Osteoblast (primary cell): ENCODE measurements at regions not wholly inside any gene's neighbourhood (a gene's known extent, or its start where the extent isn't known, plus 50 kb on each side); places are given as distances from the start of the nearest gene placed in this dataset.

Experiments
- DNase-seq: peaks from one replicate; pipeline ENCODE4 v3.0.0; 2011; ENCODE audit warnings: low spot score, mixed read lengths; ENCODE audit not compliant: insufficient read length; ENCODE audit errors: missing footprints
- H2AFZ ChIP-seq: 2 replicates; pipeline ENCODE4 v1.6.0; 2011; ENCODE audit warnings: mild to moderate bottlenecking, low read length
- H3K27ac ChIP-seq: 2 replicates; pipeline ENCODE4 v1.5.1; 2011; ENCODE audit warnings: mild to moderate bottlenecking, low read depth, low read length, moderate library complexity
- H3K27me3 ChIP-seq: 2 replicates; pipeline ENCODE4 v1.6.0; 2012; ENCODE audit warnings: mild to moderate bottlenecking, control low read depth, inconsistent platforms, low read length, moderate library complexity; ENCODE audit not compliant: insufficient read depth
- H3K36me3 ChIP-seq: 2 replicates; pipeline ENCODE4 v1.5.1; 2011; ENCODE audit warnings: mild to moderate bottlenecking, low read length, control low read depth, moderate library complexity; ENCODE audit not compliant: insufficient read depth
- H3K4me1 ChIP-seq: 2 replicates; pipeline ENCODE4 v1.5.1; 2011; ENCODE audit warnings: mild to moderate bottlenecking, low read length, control low read depth, moderate library complexity; ENCODE audit not compliant: insufficient read depth
- H3K4me2 ChIP-seq: 2 replicates; pipeline ENCODE4 v1.6.0; 2011; ENCODE audit warnings: mild to moderate bottlenecking, low read length; ENCODE audit not compliant: insufficient read depth
- H3K4me3 ChIP-seq: fragments of 200-600 bp; sonication (generic); 3 replicates; pipeline ENCODE4 v1.5.1; 2012; ENCODE audit warnings: mild to moderate bottlenecking, low read length, inconsistent platforms; ENCODE audit not compliant: insufficient read depth
- H3K79me2 ChIP-seq: 2 replicates; pipeline ENCODE4 v1.6.0; 2012; ENCODE audit warnings: mild to moderate bottlenecking, low read length, control low read depth, inconsistent platforms; ENCODE audit not compliant: insufficient read depth
- H3K9me3 ChIP-seq: 2 replicates; pipeline ENCODE4 v1.5.1; 2011; ENCODE audit warnings: low read depth, low read length, control low read depth
- H4K20me1 ChIP-seq: 2 replicates; pipeline ENCODE4 v1.6.0; 2012; ENCODE audit warnings: mild to moderate bottlenecking, low read length, control low read depth; ENCODE audit not compliant: insufficient read depth
- TF ChIP-seq, protein P1 (sequence below): IDR thresholded peaks from 2 replicates; pipeline ENCODE4 v1.5.1; 2011; ENCODE audit warnings: mild to moderate bottlenecking, low read depth, low read length, moderate library complexity; ENCODE audit errors: extremely low read depth

DNA sequence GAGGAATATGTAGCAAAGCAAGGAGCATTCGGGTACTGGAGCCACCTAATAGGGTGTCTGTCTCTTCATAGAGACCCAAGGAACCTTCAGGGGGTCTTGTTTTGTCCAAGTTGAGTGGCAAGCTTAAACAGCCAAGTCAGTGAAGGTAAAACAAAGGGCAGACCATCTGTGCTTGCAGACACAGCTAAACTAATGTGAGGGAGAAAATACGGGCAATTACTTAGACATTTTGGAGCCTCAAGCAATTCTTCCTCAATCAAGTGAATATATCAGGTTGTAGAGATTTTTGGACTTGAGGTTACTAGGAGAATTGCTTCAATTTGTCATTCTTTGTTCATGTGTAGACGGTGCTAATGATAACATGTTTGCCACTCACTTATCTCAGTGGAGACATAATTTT is 148.2 kb upstream of the ARHGAP20 start:
- no peak overlapping the region for H3K4me3 ChIP-seq
- TF ChIP-seq, protein P1, sequence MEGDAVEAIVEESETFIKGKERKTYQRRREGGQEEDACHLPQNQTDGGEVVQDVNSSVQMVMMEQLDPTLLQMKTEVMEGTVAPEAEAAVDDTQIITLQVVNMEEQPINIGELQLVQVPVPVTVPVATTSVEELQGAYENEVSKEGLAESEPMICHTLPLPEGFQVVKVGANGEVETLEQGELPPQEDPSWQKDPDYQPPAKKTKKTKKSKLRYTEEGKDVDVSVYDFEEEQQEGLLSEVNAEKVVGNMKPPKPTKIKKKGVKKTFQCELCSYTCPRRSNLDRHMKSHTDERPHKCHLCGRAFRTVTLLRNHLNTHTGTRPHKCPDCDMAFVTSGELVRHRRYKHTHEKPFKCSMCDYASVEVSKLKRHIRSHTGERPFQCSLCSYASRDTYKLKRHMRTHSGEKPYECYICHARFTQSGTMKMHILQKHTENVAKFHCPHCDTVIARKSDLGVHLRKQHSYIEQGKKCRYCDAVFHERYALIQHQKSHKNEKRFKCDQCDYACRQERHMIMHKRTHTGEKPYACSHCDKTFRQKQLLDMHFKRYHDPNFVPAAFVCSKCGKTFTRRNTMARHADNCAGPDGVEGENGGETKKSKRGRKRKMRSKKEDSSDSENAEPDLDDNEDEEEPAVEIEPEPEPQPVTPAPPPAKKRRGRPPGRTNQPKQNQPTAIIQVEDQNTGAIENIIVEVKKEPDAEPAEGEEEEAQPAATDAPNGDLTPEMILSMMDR, result no peak
- no peak for DNase-seq
- no peaks in the 10 kb centered on the region for H3K9me3 ChIP-seq
- no peaks in the 10 kb centered on the region for H3K27me3 ChIP-seq
- no peak overlapping the region for H3K27ac ChIP-seq
- H3K36me3 ChIP-seq, result no peaks in the 10 kb centered on the region
- H3K79me2 ChIP-seq, result no peaks in the 10 kb centered on the region
- H4K20me1 ChIP-seq, result no peaks in the 10 kb centered on the region
- H3K4me1 ChIP-seq, result no peaks in the 10 kb centered on the region
- H3K4me2 ChIP-seq, result no peak overlapping the region
- no peak overlapping the region for H2AFZ ChIP-seq

DNA sequence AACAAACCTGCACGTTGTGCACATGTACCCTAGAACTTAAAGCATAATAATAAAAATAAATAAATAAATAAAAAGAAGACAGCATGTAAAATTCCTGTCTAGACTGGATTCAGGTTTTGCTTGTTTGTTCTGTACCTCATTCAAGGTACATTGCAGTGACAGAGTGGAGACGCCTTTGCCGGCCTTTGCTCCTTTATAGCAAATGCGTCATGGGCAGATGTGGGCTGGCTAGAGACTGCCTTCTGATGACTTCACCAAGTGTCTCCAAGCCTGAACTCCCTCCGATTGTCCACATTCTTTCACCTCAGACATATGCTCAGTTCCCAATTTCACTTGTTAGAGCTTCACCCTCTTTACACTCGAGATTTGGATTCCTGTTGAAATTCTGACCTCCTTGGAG is 147.8 kb upstream of the ARHGAP20 start:
- TF ChIP-seq, protein P1, result no peak
- H3K9me3 ChIP-seq, result no peaks in the 10 kb centered on the region
- DNase-seq, result no peak

DNA sequence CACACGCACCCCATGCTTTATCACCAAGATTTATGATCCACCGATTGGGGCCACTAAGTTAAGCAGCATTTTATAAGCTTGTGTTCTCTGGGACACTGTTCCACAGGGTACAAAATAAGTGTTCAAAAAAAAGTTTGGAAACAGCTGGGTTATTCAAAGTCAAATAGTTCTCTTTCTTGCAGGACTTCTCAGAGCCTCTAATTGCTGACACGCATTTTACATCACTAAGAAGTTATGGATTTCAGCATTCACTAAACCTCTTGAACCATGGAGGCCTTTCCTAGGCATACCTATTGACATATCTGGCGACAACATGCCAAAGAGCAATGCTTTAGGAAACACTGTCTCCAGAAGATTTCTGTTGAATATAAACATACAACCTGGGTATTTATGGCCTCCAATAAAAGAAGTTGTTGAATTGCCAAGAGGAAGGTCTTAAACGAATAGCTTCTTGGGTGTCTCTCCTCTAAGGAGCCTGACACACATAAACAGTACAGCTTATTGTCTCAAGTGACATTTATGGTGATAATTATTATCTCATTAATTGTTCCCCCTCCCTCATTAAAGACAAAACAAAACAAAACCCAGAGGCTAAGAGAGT is 147.1 kb upstream of the ARHGAP20 start:
- TF ChIP-seq, protein P1, result no peak
- no peaks in the 10 kb centered on the region for H4K20me1 ChIP-seq
- H3K4me1 ChIP-seq, result no peaks in the 10 kb centered on the region
- no peak for DNase-seq
- no peaks in the 10 kb centered on the region for H3K27me3 ChIP-seq
- no peak overlapping the region for H3K4me3 ChIP-seq
- H2AFZ ChIP-seq, result no peak overlapping the region
- H3K27ac ChIP-seq, result no peak overlapping the region
- no peaks in the 10 kb centered on the region for H3K36me3 ChIP-seq
- H3K4me2 ChIP-seq, result no peak overlapping the region
- no peaks in the 10 kb centered on the region for H3K79me2 ChIP-seq
- no peaks in the 10 kb centered on the region for H3K9me3 ChIP-seq

More for the DNA sequence above, 147.8 kb upstream of the ARHGAP20 start:
- H4K20me1 ChIP-seq, result no peaks in the 10 kb centered on the region
- no peaks in the 10 kb centered on the region for H3K27me3 ChIP-seq
- H3K79me2 ChIP-seq, result no peaks in the 10 kb centered on the region
- H3K27ac ChIP-seq, result no peak overlapping the region
- H2AFZ ChIP-seq, result no peak overlapping the region
- H3K4me3 ChIP-seq, result no peak overlapping the region
- no peaks in the 10 kb centered on the region for H3K4me1 ChIP-seq
- H3K4me2 ChIP-seq, result no peak overlapping the region
- no peaks in the 10 kb centered on the region for H3K36me3 ChIP-seq

DNA sequence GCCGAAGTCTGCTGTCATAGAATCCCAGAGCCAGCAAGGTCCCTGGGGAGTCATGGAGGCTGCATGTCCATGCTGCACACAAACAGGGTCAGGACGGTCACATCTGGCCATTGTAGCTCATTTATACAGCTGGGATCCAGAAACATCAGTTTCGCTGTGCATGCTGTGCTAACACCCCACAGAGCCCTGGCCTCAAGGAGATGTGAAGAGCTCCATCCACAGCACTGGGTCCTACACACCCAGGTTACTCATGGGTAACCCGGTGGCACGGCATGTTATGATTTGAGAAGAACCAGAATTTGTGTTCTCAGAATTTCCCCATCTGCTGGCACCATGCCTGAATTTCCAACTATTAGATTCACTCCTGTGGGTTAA is 146.3 kb upstream of the ARHGAP20 start:
- H3K27me3 ChIP-seq, result no peaks in the 10 kb centered on the region
- no peaks in the 10 kb centered on the region for H3K79me2 ChIP-seq
- H2AFZ ChIP-seq, result no peak overlapping the region
- H3K36me3 ChIP-seq, result no peaks in the 10 kb centered on the region
- H3K9me3 ChIP-seq, result no peaks in the 10 kb centered on the region
- H3K4me2 ChIP-seq, result no peak overlapping the region
- no peaks in the 10 kb centered on the region for H3K4me1 ChIP-seq
- DNase-seq, result no peak
- no peak overlapping the region for H3K4me3 ChIP-seq
- H3K27ac ChIP-seq, result no peak overlapping the region
- H4K20me1 ChIP-seq, result no peaks in the 10 kb centered on the region
- TF ChIP-seq, protein P1, result no peak
